ENCODE measurements at regions not wholly inside any gene's neighbourhood (a gene's known extent, or its start where the extent isn't known, plus 50 kb on each side); places are given as distances from the start of the nearest gene placed in this dataset.
A peak's percentile ranks its signal among the peaks of the same experiment; 100 is the strongest.
"Not testable (repeated sequence)": the region's sequence is repeated elsewhere in the genome, so short reads cannot be mapped to it uniquely, and the experiment has no call there.

GRCh38 chr1:120941066-120941465 is 51.5 kb downstream of the PPIAL4A start:
- not testable (repeated sequence) for DNase-seq (ENCODE audit: low spot score)

DNA sequence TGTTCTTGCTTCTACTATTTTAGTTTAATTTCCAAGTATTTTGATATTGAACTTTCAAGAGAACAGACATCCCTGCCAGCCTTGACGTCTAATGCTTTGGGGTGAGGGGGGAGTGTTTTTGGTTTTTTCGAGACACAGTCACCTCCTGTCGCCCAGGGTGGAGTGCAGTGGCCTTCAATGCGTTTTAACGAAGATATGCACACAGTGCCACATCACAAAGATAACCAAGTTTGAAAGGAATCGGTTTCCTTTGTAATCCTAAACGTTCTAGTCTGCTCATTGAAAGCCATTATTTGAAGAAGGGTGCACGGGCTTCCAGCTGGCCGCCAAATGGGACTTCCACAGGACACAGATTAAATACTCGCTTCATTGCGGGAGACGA is 52.3 kb downstream of the PPIAL4A start:
- not testable (repeated sequence) for DNase-seq (ENCODE audit: low spot score)

- peak; percentile 21 for DNase-seq (ENCODE audit: low spot score)
Measured at GRCh38 chr1:120942218-120942944, 52.8 kb downstream of the PPIAL4A start.

- not testable (repeated sequence) for DNase-seq (ENCODE audit: low spot score)
Measured at GRCh38 chr1:120942945-120943319, 53.4 kb downstream of the PPIAL4A start.

- DNase-seq (ENCODE audit: low spot score), result not testable (repeated sequence)
Measured at GRCh38 chr1:120944691-120945090, 55.1 kb downstream of the PPIAL4A start.

DNA sequence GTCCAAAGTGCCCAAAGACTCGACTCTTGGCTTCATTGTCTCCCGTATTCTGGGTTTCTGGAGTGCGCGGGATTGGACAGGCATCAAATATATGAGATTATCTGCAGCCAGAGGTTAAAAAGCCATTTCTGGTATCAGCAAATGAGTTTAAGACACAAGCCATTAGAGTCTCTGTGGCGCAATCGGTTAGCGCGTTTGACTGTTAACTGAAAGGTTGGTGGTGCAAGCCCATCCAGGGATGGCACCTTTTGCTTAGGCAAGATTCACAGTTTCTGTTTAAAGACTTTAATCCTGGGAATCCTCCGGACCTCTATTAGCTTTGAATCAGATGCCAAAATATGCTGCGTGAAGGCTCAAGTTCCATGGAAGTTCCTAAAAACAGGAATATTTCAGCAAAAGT is 55.6 kb downstream of the PPIAL4A start:
- DNase-seq (ENCODE audit: low spot score), result not testable (repeated sequence)

- DNase-seq (ENCODE audit: low spot score), result not testable (repeated sequence)
Measured at GRCh38 chr1:120947114-120947513, 57.5 kb downstream of the PPIAL4A start.

DNA sequence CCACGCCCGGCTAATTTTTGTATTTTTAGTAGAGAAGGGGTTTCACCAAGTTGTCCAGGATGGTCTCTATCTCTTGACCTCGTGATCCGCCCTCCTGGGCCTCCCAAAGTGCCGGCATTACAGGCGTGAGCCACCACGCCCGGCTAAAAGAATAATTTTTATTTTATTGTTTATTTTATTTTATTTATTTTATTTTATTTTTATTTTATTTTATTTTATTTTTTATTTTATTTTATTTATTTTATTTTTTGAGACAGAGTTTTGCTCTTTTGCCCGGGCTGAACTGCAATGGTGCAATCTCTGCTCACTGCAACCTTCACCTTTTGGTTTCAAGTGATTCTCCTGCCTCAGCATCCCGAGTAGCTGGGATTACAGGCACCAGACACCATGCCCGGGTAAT is 60.2 kb downstream of the PPIAL4A start:
- not testable (repeated sequence) for DNase-seq (ENCODE audit: low spot score)

- DNase-seq (ENCODE audit: low spot score), result not testable (repeated sequence)
Measured at GRCh38 chr1:120950633-120951032, 61.1 kb downstream of the PPIAL4A start.

- not testable (repeated sequence) for DNase-seq (ENCODE audit: low spot score)
Measured at GRCh38 chr1:120951100-120951499, 61.5 kb downstream of the PPIAL4A start.

DNA sequence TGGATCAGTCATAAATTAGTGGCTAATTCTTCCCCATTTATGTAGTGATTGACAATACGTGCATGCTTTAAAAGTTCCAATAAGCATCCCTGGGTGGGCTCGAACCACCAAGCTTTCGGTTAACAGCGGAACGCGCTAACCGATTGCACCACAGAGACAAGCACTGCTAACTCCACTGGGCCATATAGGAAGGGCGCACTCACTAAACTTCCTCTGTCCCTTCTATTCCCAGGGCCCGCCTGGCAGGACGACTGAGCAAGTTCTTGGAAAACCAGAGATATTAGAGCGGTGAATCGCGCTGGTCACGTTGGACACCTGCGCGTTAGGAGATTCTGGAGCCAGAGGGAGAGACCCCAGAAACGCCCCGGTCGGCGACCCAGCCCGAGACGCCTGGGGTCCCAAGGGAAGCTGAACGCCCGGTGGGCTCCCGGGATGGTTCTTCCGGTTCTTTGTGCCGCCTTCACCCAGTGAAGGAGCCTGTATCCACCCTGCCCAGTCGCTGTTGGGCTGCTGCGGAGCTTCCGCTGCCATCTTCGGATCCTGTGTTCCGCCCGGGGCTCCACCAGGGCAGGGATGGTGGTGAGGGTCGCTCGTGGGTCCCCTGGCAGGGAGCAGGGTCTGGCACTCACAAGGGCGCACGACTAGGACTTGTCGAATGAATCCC is 62.8 kb downstream of the PPIAL4A start:
- DNase-seq (ENCODE audit: low spot score), result not testable (repeated sequence)

- DNase-seq (ENCODE audit: low spot score), result not testable (repeated sequence)
Measured at GRCh38 chr1:120952871-120953265, 63.3 kb downstream of the PPIAL4A start.

- no peak for DNase-seq (ENCODE audit: low spot score)
Measured at GRCh38 chr1:120954736-120955135, 65.2 kb downstream of the PPIAL4A start.

GRCh38 chr1:120955961-120956360 is 66.4 kb downstream of the PPIAL4A start:
- not testable (repeated sequence) for DNase-seq (ENCODE audit: low spot score)

DNA sequence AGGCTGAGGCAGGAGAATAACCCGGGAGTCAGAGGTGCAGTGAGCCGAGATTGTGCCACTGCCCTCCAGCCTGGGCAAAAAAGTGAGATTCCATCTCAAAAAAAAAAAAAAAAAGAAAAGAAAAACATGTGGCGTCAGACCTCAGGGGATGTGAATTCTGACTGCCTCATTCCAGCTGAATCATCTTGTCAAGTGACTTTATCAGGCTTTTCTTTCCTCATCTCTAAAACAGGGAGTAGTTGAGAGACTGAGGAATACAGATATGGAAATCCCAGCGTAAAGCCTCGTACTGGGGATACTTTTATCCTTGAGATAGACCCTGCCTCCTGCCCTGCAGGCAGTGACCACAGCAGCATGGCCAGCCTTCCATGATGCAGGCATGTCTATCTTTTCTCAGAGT is 76.4 kb downstream of the PPIAL4A start:
- DNase-seq (ENCODE audit: low spot score), result not testable (repeated sequence)

- DNase-seq (ENCODE audit: low spot score), result not testable (repeated sequence)
Measured at GRCh38 chr1:120972863-120973262, 83.3 kb downstream of the PPIAL4A start.

DNA sequence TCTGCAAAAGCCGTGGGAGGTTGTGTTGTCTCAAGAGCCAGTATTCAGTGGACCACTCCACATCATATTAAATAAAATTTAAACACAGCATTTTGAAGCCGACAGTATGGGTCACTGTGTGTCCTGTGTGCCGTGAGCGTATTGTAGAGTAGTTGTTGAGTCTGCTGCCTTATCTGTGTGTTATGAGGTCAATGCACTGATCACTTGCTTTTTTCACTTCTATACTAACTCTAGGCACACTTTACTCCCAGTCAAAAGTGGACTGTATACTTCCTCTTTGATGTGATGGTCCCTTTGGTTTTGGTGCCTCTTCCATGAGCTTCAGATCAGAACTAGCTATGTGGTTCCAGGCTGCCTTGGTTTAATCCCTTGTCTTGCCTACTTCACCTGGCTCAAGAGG is 84.3 kb downstream of the PPIAL4A start:
- DNase-seq (ENCODE audit: low spot score), result not testable (repeated sequence)

- not testable (repeated sequence) for DNase-seq (ENCODE audit: low spot score)
Measured at GRCh38 chr1:120977279-120977678, 87.7 kb downstream of the PPIAL4A start.

DNA sequence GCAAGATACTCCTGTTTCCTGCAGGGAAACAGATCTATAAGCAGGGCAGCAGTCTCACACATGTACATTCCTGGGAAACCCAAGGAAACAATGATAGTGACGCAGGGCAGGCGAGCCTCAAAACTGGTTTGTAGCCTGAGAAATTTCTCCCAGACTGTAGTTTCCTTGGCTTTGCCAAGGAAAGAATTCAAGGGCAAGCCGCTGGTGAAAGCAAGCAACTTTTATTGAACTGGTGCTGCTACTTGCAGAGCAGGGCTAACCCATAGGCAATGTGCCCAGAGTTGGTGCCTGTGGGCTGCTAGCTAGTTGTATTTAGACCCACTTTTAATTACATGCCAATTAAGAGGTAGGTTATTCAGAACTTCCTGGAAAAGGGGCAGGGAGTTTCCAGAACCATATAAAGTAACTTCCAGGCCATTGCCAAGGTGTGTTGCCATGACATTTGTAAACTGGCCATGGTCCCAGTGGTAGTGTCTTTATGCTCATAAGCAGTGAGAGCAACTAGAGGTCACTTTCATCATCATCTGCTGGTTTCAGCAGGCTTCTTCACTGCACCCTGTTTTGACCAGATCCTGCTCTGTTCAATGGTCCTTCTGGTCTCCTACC is 92.0 kb downstream of the PPIAL4A start:
- DNase-seq (ENCODE audit: low spot score), result not testable (repeated sequence)

- DNase-seq (ENCODE audit: low spot score), result not testable (repeated sequence)
Measured at GRCh38 chr1:120994614-120995013, 105.0 kb downstream of the PPIAL4A start.

- not testable (repeated sequence) for DNase-seq (ENCODE audit: low spot score)
Measured at GRCh38 chr1:120995025-120995424, 105.5 kb downstream of the PPIAL4A start.

DNA sequence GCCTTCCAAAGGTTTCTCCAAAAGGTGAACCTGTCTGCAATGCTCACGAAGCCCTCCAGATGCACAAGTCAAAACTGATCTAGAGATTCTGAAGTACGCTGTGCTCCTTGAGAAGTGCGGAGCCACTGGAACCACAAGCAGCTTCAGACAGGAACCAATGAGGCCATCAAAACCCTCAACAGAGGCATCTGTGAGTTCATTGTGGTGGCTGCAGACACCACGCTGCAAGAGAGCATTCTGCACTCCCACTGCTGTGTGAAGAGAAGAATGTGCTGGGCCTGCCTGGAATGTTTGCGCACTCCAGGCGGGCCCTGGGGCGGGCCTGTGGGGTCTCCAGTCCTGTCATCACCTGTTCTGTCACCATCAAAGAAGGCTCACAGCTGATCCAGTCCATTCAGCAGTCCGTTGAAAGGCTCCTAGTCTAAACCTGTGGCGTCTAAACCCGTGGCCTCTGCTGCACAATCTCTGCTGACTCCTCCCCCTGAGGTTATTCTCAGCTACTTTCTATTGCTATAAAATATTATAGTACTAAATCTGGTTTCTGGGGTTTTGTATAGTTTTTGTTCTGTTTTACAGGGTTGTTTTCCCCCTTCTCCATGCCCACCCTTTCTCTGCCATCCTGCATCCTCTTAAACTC is 111.6 kb downstream of the PPIAL4A start:
- not testable (repeated sequence) for DNase-seq (ENCODE audit: low spot score)

DNA sequence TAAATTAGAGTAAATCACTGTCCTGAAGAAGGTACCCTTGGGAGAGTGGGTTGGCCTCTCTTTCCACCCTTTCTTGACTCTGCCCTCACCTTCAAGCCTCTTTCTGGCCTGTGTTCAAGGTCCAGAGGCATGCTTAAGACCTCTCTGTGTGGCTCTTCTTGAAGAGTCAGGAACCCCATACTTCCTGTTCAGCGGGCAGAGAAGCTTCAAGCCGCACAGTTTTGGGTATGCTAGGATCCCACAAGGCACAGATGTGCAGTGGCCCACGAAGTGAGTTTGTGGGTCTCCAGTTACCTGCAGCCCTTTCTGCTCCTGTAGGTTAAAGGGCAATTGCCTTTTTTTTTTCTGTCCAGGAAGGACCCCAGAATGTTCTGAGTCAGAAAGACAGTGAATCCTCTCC is 113.7 kb downstream of the PPIAL4A start:
- DNase-seq (ENCODE audit: low spot score), result not testable (repeated sequence)
